Hepatocyte (in vitro differentiated cells): ENCODE measurements at regions not wholly inside any gene's neighbourhood (a gene's known extent, or its start where the extent isn't known, plus 50 kb on each side); places are given as distances from the start of the nearest gene placed in this dataset.

ENCODE experiments used
- DNase-seq: peaks from one replicate; pipeline ENCODE4 v3.0.0-alpha.2; 2016; ENCODE audit warnings: low spot score
- H2AFZ ChIP-seq: fragments of 200-600 bp; sonication (generic); 2 replicates; pipeline ENCODE4 v1.6.0; 2016; ENCODE audit warnings: antibody characterized with exemption, mild to moderate bottlenecking
- H3K27ac ChIP-seq: fragments of 200-600 bp; sonication (generic); 2 replicates; pipeline ENCODE4 v1.5.1; 2016; ENCODE audit warnings: mild to moderate bottlenecking
- H3K27me3 ChIP-seq: fragments of 200-600 bp; sonication (generic); 2 replicates; pipeline ENCODE4 v1.6.1; 2016
- H3K36me3 ChIP-seq: fragments of 200-600 bp; sonication (generic); replicated peaks from 2 replicates; pipeline ENCODE4 v1.5.1; 2016; ENCODE audit warnings: low read depth; ENCODE audit not compliant: insufficient read depth
- H3K4me1 ChIP-seq: fragments of 200-600 bp; sonication (generic); 2 replicates; pipeline ENCODE4 v1.5.1; 2016; ENCODE audit warnings: mild to moderate bottlenecking, moderate library complexity; ENCODE audit not compliant: insufficient read depth
- H3K4me2 ChIP-seq: fragments of 200-600 bp; sonication (generic); 2 replicates; pipeline ENCODE4 v1.6.0; 2016
- H3K4me3 ChIP-seq: fragments of 200-600 bp; sonication (generic); 2 replicates; pipeline ENCODE4 v1.5.1; 2016; ENCODE audit warnings: mild to moderate bottlenecking
- H3K79me2 ChIP-seq: fragments of 200-600 bp; sonication (generic); 2 replicates; pipeline ENCODE4 v1.6.0; 2017; ENCODE audit warnings: mild to moderate bottlenecking
- H3K9me2 ChIP-seq: fragments of 200-600 bp; sonication (generic); replicated peaks from 2 replicates; pipeline ENCODE4 v1.6.0; 2017; ENCODE audit warnings: mild to moderate bottlenecking; ENCODE audit not compliant: insufficient read depth
- H3K9me3 ChIP-seq: fragments of 200-600 bp; sonication (generic); 2 replicates; pipeline ENCODE4 v1.5.1; 2016; ENCODE audit warnings: low read depth, mild to moderate bottlenecking
- H4K20me1 ChIP-seq: fragments of 200-600 bp; sonication (generic); 2 replicates; pipeline ENCODE4 v1.6.0; 2016; ENCODE audit warnings: mild to moderate bottlenecking; ENCODE audit not compliant: insufficient read depth, poor library complexity, severe bottlenecking
- EZH2 ChIP-seq: fragments of 200-600 bp; sonication (generic); IDR thresholded peaks from 2 replicates; pipeline ENCODE4 v1.6.1; 2016; ENCODE audit warnings: antibody characterized with exemption, mild to moderate bottlenecking, borderline replicate concordance
- EZH2phosphoT487 ChIP-seq: fragments of 200-600 bp; sonication (generic); IDR thresholded peaks from one replicate; pipeline ENCODE4 v1.6.1; 2018; ENCODE audit warnings: antibody characterized with exemption, mild to moderate bottlenecking, low read depth, moderate library complexity; ENCODE audit not compliant: unreplicated experiment, severe bottlenecking
- WGBS: methylation state at CpG from one replicate; pipeline ENCODE4 v1.1.6; 2016; ENCODE audit warnings: low lambda C conversion rate; ENCODE audit errors: missing lambda C conversion rate; 5-methylcytosine and 5-hydroxymethylcytosine counted together
- TF ChIP-seq, protein P1 (sequence below): fragments of 200-600 bp; sonication (generic); IDR thresholded peaks from 2 replicates; pipeline ENCODE4 v1.5.1; 2016; ENCODE audit warnings: antibody characterized with exemption, mild to moderate bottlenecking; ENCODE audit not compliant: poor library complexity

DNA sequence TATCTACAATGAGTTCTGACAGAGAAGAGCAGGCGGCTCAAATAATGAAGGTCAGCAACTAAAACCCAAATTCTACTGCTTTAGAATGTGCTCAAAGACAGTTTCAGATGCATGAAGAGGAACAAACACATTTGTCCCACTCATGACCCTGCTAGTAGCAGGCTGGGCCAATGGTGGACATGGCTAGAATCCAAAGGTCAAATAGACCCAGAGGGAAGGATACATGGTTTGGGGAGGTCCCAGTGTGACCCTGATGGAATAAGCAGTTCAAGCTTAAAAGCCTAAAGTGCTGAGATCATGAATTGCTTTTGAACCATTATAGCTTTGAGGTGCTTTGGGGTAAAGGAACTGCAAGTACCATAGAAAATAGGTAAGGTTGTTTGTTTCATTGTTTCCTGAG lies 450.7 kb downstream of the MID1IP1 start:
- no peaks in the 10 kb centered on the region for H3K9me3 ChIP-seq
- no peaks in the 10 kb centered on the region for H3K4me1 ChIP-seq
- H3K27ac ChIP-seq, result no peak overlapping the region
- H4K20me1 ChIP-seq, result no peaks in the 10 kb centered on the region
- WGBS, result 68% methylated on average over 1 of the region's 1 CpG
- H3K79me2 ChIP-seq, result no peaks in the 10 kb centered on the region
- no peaks in the 10 kb centered on the region for H3K36me3 ChIP-seq
- no peak overlapping the region for H3K4me3 ChIP-seq
- no peak for DNase-seq
- no peak overlapping the region for H3K4me2 ChIP-seq
- no peaks in the 10 kb centered on the region for H3K9me2 ChIP-seq
- TF ChIP-seq, protein P1, sequence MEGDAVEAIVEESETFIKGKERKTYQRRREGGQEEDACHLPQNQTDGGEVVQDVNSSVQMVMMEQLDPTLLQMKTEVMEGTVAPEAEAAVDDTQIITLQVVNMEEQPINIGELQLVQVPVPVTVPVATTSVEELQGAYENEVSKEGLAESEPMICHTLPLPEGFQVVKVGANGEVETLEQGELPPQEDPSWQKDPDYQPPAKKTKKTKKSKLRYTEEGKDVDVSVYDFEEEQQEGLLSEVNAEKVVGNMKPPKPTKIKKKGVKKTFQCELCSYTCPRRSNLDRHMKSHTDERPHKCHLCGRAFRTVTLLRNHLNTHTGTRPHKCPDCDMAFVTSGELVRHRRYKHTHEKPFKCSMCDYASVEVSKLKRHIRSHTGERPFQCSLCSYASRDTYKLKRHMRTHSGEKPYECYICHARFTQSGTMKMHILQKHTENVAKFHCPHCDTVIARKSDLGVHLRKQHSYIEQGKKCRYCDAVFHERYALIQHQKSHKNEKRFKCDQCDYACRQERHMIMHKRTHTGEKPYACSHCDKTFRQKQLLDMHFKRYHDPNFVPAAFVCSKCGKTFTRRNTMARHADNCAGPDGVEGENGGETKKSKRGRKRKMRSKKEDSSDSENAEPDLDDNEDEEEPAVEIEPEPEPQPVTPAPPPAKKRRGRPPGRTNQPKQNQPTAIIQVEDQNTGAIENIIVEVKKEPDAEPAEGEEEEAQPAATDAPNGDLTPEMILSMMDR, result no peak
- no peaks in the 10 kb centered on the region for H3K27me3 ChIP-seq
- H2AFZ ChIP-seq, result no peak overlapping the region

- Histone ChIP-seq H3K9me3 (no peaks in the 10 kb centered on the region), H4K20me1 (no peaks in the 10 kb centered on the region), H3K36me3 (no peaks in the 10 kb centered on the region), H3K9me2 (no peaks in the 10 kb centered on the region), H3K4me1 (no peaks in the 10 kb centered on the region), H3K4me2 (no peak overlapping the region), H3K27ac (no peak overlapping the region), H3K4me3 (no peak overlapping the region), H2AFZ (no peak overlapping the region), H3K27me3 (no peaks in the 10 kb centered on the region), H3K79me2 (no peaks in the 10 kb centered on the region)
- DNase-seq, result no peak
- TF ChIP-seq EZH2phosphoT487 (no peak), EZH2 (no peak)
- TF ChIP-seq, protein P1, result no peak
Measured at GRCh38 chrX:39253551-39253950, 452.3 kb downstream of the MID1IP1 start.

GRCh38 chrX:39258331-39258730 lies 457.1 kb downstream of the MID1IP1 start:
- no peak overlapping the region for H2AFZ ChIP-seq
- H3K9me3 ChIP-seq, result no peaks in the 10 kb centered on the region
- no peaks in the 10 kb centered on the region for H3K36me3 ChIP-seq
- H3K27ac ChIP-seq, result no peak overlapping the region
- TF ChIP-seq EZH2 (no peak), EZH2phosphoT487 (no peak)
- TF ChIP-seq, protein P1, result no peak
- no peaks in the 10 kb centered on the region for H3K27me3 ChIP-seq
- H3K79me2 ChIP-seq, result no peaks in the 10 kb centered on the region
- H3K4me2 ChIP-seq, result no peak overlapping the region
- H4K20me1 ChIP-seq, result no peaks in the 10 kb centered on the region
- H3K9me2 ChIP-seq, result no peaks in the 10 kb centered on the region
- H3K4me1 ChIP-seq, result no peaks in the 10 kb centered on the region
- WGBS, result 44% methylated on average over 1 of the region's 1 CpG
- H3K4me3 ChIP-seq, result no peak overlapping the region
- no peak for DNase-seq

DNA sequence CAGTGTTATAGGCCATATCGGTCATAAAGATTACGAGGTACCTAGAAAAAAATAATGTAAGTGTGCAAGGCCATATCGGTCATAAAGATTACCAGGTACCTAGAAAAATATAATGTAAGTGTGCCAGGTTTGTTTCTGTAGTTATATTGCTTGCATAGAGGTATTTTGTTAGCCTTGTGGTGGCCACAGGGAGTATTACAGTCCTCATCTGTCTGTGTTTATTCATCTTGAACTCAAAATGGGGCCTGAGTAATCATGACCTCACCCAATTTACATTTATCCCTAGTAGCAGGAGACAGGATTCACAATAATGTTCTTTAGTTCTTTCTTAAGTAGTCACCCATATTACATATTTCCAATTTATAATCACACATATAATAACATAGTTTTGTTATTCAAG lies 459.7 kb downstream of the MID1IP1 start:
- Histone ChIP-seq H3K27ac (no peak overlapping the region), H4K20me1 (no peaks in the 10 kb centered on the region), H3K27me3 (no peaks in the 10 kb centered on the region), H3K36me3 (no peaks in the 10 kb centered on the region), H3K4me3 (no peak overlapping the region), H3K9me2 (no peaks in the 10 kb centered on the region), H3K4me1 (no peaks in the 10 kb centered on the region), H3K9me3 (no peaks in the 10 kb centered on the region), H3K4me2 (no peak overlapping the region), H3K79me2 (no peaks in the 10 kb centered on the region), H2AFZ (no peak overlapping the region)
- WGBS, result 84% methylated on average over 3 of the region's 3 CpGs
- no peak for DNase-seq
- TF ChIP-seq EZH2, result no peak
- TF ChIP-seq EZH2phosphoT487, result no peak
- TF ChIP-seq, protein P1, result no peak
